ENCODE measurements at regions not wholly inside any gene's neighbourhood (a gene's known extent, or its start where the extent isn't known, plus 50 kb on each side); places are given as distances from the start of the nearest gene placed in this dataset.

DNA sequence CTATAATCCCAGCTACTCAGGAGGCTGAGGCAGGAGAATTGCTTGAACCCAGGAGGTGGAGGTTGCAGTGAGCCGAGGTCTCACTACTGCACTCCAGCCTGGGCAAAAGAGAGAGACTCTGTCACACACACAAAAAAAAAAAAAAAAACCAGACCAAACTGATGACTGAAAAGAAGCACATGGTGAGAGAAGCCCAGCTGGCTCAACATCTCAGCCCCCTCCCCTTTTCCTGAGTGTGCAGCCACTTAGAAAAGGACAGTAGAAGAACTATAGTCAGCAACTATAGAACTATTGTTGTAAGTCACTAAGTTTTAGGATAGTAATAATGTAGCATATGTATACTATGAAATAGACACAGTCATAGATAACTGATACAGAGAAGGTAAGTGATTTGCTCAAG, 87.2 kb upstream of the RALGPS2 start:
- DNase-seq (ENCODE audit: low read depth in 2 of 2): no peak
- TF ChIP-seq, protein P1, sequence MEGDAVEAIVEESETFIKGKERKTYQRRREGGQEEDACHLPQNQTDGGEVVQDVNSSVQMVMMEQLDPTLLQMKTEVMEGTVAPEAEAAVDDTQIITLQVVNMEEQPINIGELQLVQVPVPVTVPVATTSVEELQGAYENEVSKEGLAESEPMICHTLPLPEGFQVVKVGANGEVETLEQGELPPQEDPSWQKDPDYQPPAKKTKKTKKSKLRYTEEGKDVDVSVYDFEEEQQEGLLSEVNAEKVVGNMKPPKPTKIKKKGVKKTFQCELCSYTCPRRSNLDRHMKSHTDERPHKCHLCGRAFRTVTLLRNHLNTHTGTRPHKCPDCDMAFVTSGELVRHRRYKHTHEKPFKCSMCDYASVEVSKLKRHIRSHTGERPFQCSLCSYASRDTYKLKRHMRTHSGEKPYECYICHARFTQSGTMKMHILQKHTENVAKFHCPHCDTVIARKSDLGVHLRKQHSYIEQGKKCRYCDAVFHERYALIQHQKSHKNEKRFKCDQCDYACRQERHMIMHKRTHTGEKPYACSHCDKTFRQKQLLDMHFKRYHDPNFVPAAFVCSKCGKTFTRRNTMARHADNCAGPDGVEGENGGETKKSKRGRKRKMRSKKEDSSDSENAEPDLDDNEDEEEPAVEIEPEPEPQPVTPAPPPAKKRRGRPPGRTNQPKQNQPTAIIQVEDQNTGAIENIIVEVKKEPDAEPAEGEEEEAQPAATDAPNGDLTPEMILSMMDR (IDR thresholded peaks at IDR 0.05; ENCODE audit: low read depth, low read length): no peak
- H3K4me3 ChIP-seq (replicated peaks in 1 of 2; ENCODE audit: low read depth in 2 of 2, low read length in 2 of 2): no peak overlapping the region

DNA sequence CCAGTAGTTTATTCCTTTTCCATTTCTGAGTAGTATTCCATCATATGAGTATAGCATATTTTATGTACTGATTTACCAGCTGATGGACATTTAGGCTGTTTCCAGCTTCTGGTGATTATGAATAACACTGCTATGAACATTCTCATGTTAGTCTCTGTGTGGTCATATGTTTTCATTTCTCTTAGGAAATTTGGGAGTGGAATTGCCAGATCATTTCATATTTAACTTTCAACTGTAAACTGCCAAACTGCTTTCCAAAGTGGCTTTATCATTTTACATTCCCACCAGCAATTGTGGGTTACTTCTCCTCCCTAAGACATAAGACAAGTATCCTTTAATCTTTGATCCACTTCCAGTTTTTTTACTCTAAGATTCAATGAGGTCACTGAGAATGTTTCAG, 85.7 kb upstream of the RALGPS2 start:
- H3K4me3 ChIP-seq (replicated peaks in 1 of 2; ENCODE audit: low read depth in 2 of 2, low read length in 2 of 2): no peak overlapping the region
- peak in 1 of 2 donors; percentile 48 for DNase-seq (ENCODE audit: low read depth in 2 of 2)
- TF ChIP-seq, protein P1 (IDR thresholded peaks at IDR 0.05; ENCODE audit: low read depth, low read length): no peak

DNA sequence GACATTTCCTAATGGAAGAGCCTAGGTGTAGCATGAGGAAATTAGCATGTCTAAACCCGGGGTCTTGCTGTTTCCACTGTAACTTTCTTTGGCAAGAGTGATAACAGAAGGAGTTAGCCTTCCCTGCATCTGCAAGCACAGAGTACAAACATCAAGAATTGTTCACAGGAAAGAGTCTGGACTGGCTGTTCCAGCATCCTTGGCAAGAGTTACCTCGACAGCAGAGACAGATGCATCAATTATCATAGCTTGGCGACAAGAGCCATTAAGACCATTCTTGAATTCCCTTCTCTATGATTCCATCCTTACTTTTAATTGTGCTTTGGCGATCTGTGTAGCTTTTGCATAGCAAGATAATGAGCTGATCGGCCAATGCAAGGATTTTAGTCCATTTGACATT, 82.8 kb upstream of the RALGPS2 start:
- TF ChIP-seq, protein P1 (IDR thresholded peaks at IDR 0.05; ENCODE audit: low read depth, low read length): no peak
- DNase-seq (ENCODE audit: low read depth in 2 of 2): no peak
- no peak overlapping the region for H3K4me3 ChIP-seq (replicated peaks in 1 of 2; ENCODE audit: low read depth in 2 of 2, low read length in 2 of 2)

DNA sequence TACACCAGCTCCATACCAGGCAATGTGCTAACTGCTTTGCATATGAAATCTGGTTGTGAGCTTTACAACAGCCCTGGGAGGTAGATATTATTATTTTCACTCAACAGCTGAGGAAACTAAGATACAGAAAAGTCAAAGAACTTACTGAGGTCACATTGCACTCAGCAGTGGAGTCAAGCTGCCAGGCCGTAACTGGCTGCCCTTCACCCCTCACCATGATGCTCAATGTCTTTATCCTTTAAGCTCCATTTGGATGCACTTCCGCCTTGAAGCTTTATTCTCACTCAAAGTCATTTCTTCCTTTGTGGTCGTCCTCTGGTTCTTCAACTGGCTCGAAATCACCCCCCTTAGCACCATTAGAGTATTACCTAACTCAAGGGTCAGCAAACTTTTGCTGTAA, 81.7 kb upstream of the RALGPS2 start:
- TF ChIP-seq, protein P1 (IDR thresholded peaks at IDR 0.05; ENCODE audit: low read depth, low read length): no peak
- H3K4me3 ChIP-seq (replicated peaks in 1 of 2; ENCODE audit: low read depth in 2 of 2, low read length in 2 of 2): no peak overlapping the region
- no peak for DNase-seq (ENCODE audit: low read depth in 2 of 2)

DNA sequence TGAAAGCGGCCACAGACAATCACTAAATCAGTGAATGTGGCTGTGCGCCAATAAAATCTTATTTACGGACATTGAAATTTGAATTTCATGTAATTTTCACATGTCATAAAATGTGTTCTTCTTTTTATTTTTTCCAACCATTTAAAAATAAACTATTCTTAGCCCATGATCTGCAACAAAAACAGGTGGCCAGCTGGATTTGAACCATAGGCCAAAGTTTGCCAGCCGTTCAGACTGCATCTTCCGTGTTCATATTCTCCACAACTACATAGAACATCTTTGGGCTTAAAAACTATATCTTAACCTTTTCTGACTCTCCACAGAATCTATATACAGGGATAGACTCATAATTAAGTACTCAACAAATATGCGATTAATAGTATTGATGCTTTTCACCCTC, 81.2 kb upstream of the RALGPS2 start:
- DNase-seq (ENCODE audit: low read depth in 2 of 2): no peak
- H3K4me3 ChIP-seq (replicated peaks in 1 of 2; ENCODE audit: low read depth in 2 of 2, low read length in 2 of 2): no peak overlapping the region
- TF ChIP-seq, protein P1 (IDR thresholded peaks at IDR 0.05; ENCODE audit: low read depth, low read length): no peak

DNA sequence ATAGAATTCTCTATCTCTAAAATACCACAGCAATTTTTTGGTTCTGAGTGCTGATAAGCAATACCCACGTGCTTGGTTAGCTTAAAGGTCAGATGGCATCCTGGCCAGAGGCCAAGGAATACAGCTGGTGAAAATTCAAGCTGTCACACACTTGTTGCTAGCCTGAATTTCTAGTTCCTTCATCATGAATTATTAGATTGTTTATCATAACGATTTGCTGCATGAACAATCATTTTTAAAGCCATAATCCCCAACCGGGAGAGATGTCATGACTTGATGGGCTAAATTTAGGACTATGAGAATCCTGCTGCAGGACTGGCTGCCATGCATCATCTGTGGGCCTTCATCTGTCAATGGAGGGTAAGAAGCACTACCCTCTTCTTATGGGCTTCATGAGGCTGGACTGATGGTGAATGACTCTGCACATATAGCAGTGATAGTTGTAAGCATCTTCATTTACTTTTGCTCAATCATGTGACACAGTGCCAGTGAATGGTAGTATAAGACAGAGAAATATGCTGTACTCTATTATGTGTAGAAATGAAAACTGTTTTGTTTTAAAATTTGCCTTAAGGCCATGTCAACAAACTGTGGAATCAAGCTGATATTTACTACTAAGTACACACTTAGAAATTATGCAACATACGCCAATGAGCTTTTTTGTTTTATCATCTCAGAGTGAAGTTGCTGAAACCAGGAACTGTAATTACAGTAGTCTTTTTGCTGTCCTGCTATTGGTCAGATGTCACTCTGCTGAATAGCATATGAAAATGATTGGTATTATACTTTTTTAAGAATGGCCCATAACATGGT, 80.5 kb upstream of the RALGPS2 start:
- TF ChIP-seq, protein P1 (IDR thresholded peaks at IDR 0.05; ENCODE audit: low read depth, low read length): no peak
- H3K4me3 ChIP-seq (replicated peaks in 1 of 2; ENCODE audit: low read depth in 2 of 2, low read length in 2 of 2): no peak overlapping the region
- DNase-seq (ENCODE audit: low read depth in 2 of 2): peak; percentile 11 to 78

All from cardiac fibroblast (primary cell).